NCI-H1930 (cell line): ENCODE measurements at regions not wholly inside any gene's neighbourhood (a gene's known extent, or its start where the extent isn't known, plus 50 kb on each side); places are given as distances from the start of the nearest gene placed in this dataset.
"Not testable (repeated sequence)": the region's sequence is repeated elsewhere in the genome, so short reads cannot be mapped to it uniquely, and the experiment has no call there.

Source experiments
- DNase-seq, 2 experiments: peaks; one replicate each; lab custom pipeline; 2025; lab: John Stamatoyannopoulos, UW

- no peak for DNase-seq
Observed at GRCh38 chr3:81364411-81364810, 397.0 kb downstream of the GBE1 start.

- no peak for DNase-seq
Observed at GRCh38 chr3:81363816-81364215, 397.6 kb downstream of the GBE1 start.

GRCh38 chr3:81354119-81354518 lies 407.3 kb downstream of the GBE1 start:
- no peak for DNase-seq

- no peak for DNase-seq
Observed at GRCh38 chr3:81352867-81353266, 408.6 kb downstream of the GBE1 start.

- no peak for DNase-seq
Observed at GRCh38 chr3:81349816-81350340, 411.6 kb downstream of the GBE1 start.

- no peak for DNase-seq
Observed at GRCh38 chr3:81339040-81339845, 422.2 kb downstream of the GBE1 start.

GRCh38 chr3:81336470-81336869 lies 425.0 kb downstream of the GBE1 start:
- DNase-seq = no peak

GRCh38 chr3:81329835-81330234 lies 431.6 kb downstream of the GBE1 start:
- DNase-seq = not testable (repeated sequence)

- DNase-seq = no peak
Observed at GRCh38 chr3:81326245-81326644, 435.2 kb downstream of the GBE1 start.

- no peak for DNase-seq
Observed at GRCh38 chr3:81320862-81321261, 440.6 kb downstream of the GBE1 start.

- no peak for DNase-seq
Observed at GRCh38 chr3:81315030-81315429, 446.4 kb downstream of the GBE1 start.

- DNase-seq = no peak
Observed at GRCh38 chr3:81311321-81311720, 450.1 kb downstream of the GBE1 start.

- no peak for DNase-seq
Observed at GRCh38 chr3:81308306-81308705, 453.1 kb downstream of the GBE1 start.

- no peak for DNase-seq
Observed at GRCh38 chr3:81307221-81307620, 454.2 kb downstream of the GBE1 start.

- DNase-seq = no peak
Observed at GRCh38 chr3:81303321-81303720, 458.1 kb downstream of the GBE1 start.

GRCh38 chr3:81302045-81302444 lies 459.4 kb downstream of the GBE1 start:
- DNase-seq = no peak

GRCh38 chr3:81301230-81301629 lies 460.2 kb downstream of the GBE1 start:
- no peak for DNase-seq

GRCh38 chr3:81300324-81300927 lies 461.0 kb downstream of the GBE1 start:
- DNase-seq = no peak

- no peak for DNase-seq
Observed at GRCh38 chr3:81299481-81299880, 462.0 kb downstream of the GBE1 start.

GRCh38 chr3:81295906-81296577 lies 465.4 kb downstream of the GBE1 start:
- no peak for DNase-seq

- DNase-seq = no peak
Observed at GRCh38 chr3:81293156-81293555, 468.3 kb downstream of the GBE1 start.

GRCh38 chr3:81291586-81291985 lies 469.9 kb downstream of the GBE1 start:
- DNase-seq = no peak

GRCh38 chr3:81289676-81290075 lies 471.8 kb downstream of the GBE1 start:
- DNase-seq = no peak
